ENCODE measurements at regions not wholly inside any gene's neighbourhood (a gene's known extent, or its start where the extent isn't known, plus 50 kb on each side); places are given as distances from the start of the nearest gene placed in this dataset.

DNA sequence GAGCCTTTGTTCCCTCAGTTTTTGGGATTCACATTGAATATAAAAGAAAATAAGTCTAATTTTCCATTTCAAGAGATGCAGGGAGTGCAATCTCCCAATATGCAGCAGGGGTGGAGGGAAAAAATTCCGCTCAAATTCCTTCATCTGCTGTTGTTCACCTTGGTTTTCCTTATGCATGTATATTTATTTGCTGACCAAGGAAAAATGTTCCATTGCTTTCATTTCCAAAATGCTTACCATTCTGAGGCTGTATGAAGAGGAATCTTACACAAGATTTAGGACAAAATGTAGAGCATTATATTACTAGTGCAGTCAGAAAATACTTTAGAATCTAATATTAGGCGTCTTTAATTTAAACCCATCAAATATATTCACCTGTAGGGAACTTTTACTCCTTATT lies 863.9 kb downstream of the EPHA3 start:
- Mint-ChIP-seq H3K4me3 (no peak overlapping the region), H3K4me1 (no peaks in the 10 kb centered on the region), H3K27me3 (no peaks in the 10 kb centered on the region), H3K9me3 (ENCODE audit: insufficient read depth) (peaks cover 11% of the 10 kb centered on the region), H3K27ac (no peak overlapping the region)
- no peak for ATAC-seq (ENCODE audit: low read depth)
- Histone ChIP-seq H2AFZ (ENCODE audit: insufficient read depth, low read depth, low read length, poor library complexity, severe bottlenecking) (no peak overlapping the region), H3K27me3 (replicated peaks in 1 of 4; ENCODE audit: control extremely low read depth in 1 of 4, control insufficient read depth in 3 of 4, insufficient read depth in 4 of 4, low read length in 3 of 4) (no peaks in the 10 kb centered on the region), H3K4me1 (ENCODE audit: control insufficient read depth in 2 of 2, insufficient read depth in 2 of 2, low read length in 2 of 2) (no peaks in the 10 kb centered on the region), H3K36me3 (replicated peaks in 1 of 2; ENCODE audit: control extremely low read depth in 1 of 2, control insufficient read depth in 1 of 2, extremely low read depth in 1 of 2, insufficient read depth in 2 of 2, low read length in 1 of 2) (no peaks in the 10 kb centered on the region), H3K79me2 (ENCODE audit: control insufficient read depth, insufficient read depth, low read length) (no peaks in the 10 kb centered on the region), H3K27ac (ENCODE audit: low read length in 2 of 2) (no peak overlapping the region), H3K9me3 (ENCODE audit: control extremely low read depth in 1 of 3, control insufficient read depth in 2 of 3, insufficient read depth in 1 of 3, low read length in 2 of 3) (peaks cover 0 to 1% (median 0%) of the 10 kb centered on the region in 3 donors), H3K4me3 (ENCODE audit: control extremely low read depth in 1 of 5, extremely low read depth in 1 of 5, insufficient read depth in 1 of 5, low read depth in 2 of 5, low read length in 4 of 5) (no peak overlapping the region), H3K4me2 (replicated peaks; ENCODE audit: low read depth, low read length, poor library complexity, severe bottlenecking) (no peak overlapping the region), H4K20me1 (ENCODE audit: control insufficient read depth, insufficient read depth, low read length, poor library complexity, severe bottlenecking) (no peaks in the 10 kb centered on the region), H3K9ac (ENCODE audit: low read length) (no peak overlapping the region)
- DNase-seq: no peak
- TF ChIP-seq, protein P1, sequence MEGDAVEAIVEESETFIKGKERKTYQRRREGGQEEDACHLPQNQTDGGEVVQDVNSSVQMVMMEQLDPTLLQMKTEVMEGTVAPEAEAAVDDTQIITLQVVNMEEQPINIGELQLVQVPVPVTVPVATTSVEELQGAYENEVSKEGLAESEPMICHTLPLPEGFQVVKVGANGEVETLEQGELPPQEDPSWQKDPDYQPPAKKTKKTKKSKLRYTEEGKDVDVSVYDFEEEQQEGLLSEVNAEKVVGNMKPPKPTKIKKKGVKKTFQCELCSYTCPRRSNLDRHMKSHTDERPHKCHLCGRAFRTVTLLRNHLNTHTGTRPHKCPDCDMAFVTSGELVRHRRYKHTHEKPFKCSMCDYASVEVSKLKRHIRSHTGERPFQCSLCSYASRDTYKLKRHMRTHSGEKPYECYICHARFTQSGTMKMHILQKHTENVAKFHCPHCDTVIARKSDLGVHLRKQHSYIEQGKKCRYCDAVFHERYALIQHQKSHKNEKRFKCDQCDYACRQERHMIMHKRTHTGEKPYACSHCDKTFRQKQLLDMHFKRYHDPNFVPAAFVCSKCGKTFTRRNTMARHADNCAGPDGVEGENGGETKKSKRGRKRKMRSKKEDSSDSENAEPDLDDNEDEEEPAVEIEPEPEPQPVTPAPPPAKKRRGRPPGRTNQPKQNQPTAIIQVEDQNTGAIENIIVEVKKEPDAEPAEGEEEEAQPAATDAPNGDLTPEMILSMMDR (IDR thresholded peaks at IDR 0.05): no peak
- TF ChIP-seq EZH2 (IDR thresholded peaks at IDR 0.05; ENCODE audit: borderline replicate concordance, insufficient read depth, low read depth, low read length, poor library complexity, severe bottlenecking): no peak
- ChIA-PET POLR2A (no interaction called here), CTCF (no interaction called here)
- WGBS (ENCODE audit: insufficient coverage): no CpG with 5 or more reads among the region's 2 CpGs
- intact Hi-C loops (cut with micrococcal nuclease): no loop called here

DNA sequence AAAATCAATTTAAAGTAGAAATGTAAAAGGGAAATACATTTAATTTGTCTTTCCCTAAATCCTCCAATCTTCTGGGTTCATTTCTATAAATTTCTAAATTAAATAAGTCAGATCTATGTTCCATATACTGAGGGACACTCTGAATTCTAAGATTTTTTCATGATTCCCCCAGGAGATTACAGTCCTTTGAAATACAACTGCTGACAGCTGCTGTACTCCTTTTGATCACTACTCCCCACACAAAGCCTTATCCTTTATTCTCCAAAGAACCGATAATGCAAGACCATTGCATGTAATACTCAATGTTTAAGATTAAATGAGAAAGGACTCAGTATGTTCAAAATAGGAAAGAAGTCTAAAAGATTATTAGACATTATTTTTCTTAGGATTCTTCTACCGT lies 865.7 kb downstream of the EPHA3 start:
- Histone ChIP-seq H3K27ac (ENCODE audit: low read length in 2 of 2) (no peak overlapping the region), H3K9me3 (ENCODE audit: control extremely low read depth in 1 of 3, control insufficient read depth in 2 of 3, insufficient read depth in 1 of 3, low read length in 2 of 3) (peaks cover 0 to 1% (median 0%) of the 10 kb centered on the region in 3 donors), H3K79me2 (ENCODE audit: control insufficient read depth, insufficient read depth, low read length) (no peaks in the 10 kb centered on the region), H3K27me3 (replicated peaks in 1 of 4; ENCODE audit: control extremely low read depth in 1 of 4, control insufficient read depth in 3 of 4, insufficient read depth in 4 of 4, low read length in 3 of 4) (no peaks in the 10 kb centered on the region), H2AFZ (ENCODE audit: insufficient read depth, low read depth, low read length, poor library complexity, severe bottlenecking) (no peak overlapping the region), H3K4me2 (replicated peaks; ENCODE audit: low read depth, low read length, poor library complexity, severe bottlenecking) (no peak overlapping the region), H3K36me3 (replicated peaks in 1 of 2; ENCODE audit: control extremely low read depth in 1 of 2, control insufficient read depth in 1 of 2, extremely low read depth in 1 of 2, insufficient read depth in 2 of 2, low read length in 1 of 2) (no peaks in the 10 kb centered on the region), H4K20me1 (ENCODE audit: control insufficient read depth, insufficient read depth, low read length, poor library complexity, severe bottlenecking) (no peaks in the 10 kb centered on the region), H3K9ac (ENCODE audit: low read length) (no peak overlapping the region), H3K4me3 (ENCODE audit: control extremely low read depth in 1 of 5, extremely low read depth in 1 of 5, insufficient read depth in 1 of 5, low read depth in 2 of 5, low read length in 4 of 5) (no peak overlapping the region), H3K4me1 (ENCODE audit: control insufficient read depth in 2 of 2, insufficient read depth in 2 of 2, low read length in 2 of 2) (no peaks in the 10 kb centered on the region)
- DNase-seq (no peak), ATAC-seq (ENCODE audit: low read depth) (no peak)
- no CpG with 5 or more reads among the region's 2 CpGs for WGBS (ENCODE audit: insufficient coverage)
- TF ChIP-seq, protein P1 (IDR thresholded peaks at IDR 0.05): no peak
- no peak for TF ChIP-seq EZH2 (IDR thresholded peaks at IDR 0.05; ENCODE audit: borderline replicate concordance, insufficient read depth, low read depth, low read length, poor library complexity, severe bottlenecking)
- no peak overlapping the region for H3K4me3 Mint-ChIP-seq
- H3K4me1 Mint-ChIP-seq: no peaks in the 10 kb centered on the region
- H3K9me3 Mint-ChIP-seq (ENCODE audit: insufficient read depth): peaks cover 3% of the 10 kb centered on the region
- no peak overlapping the region for H3K27ac Mint-ChIP-seq
- no peaks in the 10 kb centered on the region for H3K27me3 Mint-ChIP-seq
- ChIA-PET CTCF (no interaction called here), POLR2A (no interaction called here)
- intact Hi-C loops (cut with micrococcal nuclease): no loop called here
